Eye (tissue), 1 donor: ENCODE measurements at regions not wholly inside any gene's neighbourhood (a gene's known extent, or its start where the extent isn't known, plus 50 kb on each side); places are given as distances from the start of the nearest gene placed in this dataset.
"Not testable (repeated sequence)": the region's sequence is repeated elsewhere in the genome, so short reads cannot be mapped to it uniquely, and the experiment has no call there.

ENCODE experiments used
- DNase-seq: peaks from one replicate; pipeline ENCODE4 v3.0.0-alpha.2; 2015

GRCh38 chrX:117843749-117844148 is 272.9 kb downstream of the KLHL13 start:
- no peak for DNase-seq

GRCh38 chrX:117840645-117841044 is 276.0 kb downstream of the KLHL13 start:
- DNase-seq, result no peak

- DNase-seq, result no peak
Measured at GRCh38 chrX:117839544-117839943, 277.1 kb downstream of the KLHL13 start.

GRCh38 chrX:117838581-117839331 is 277.9 kb downstream of the KLHL13 start:
- DNase-seq, result no peak

GRCh38 chrX:117835034-117835433 is 281.6 kb downstream of the KLHL13 start:
- no peak for DNase-seq

GRCh38 chrX:117834076-117834475 is 282.5 kb downstream of the KLHL13 start:
- DNase-seq, result no peak

GRCh38 chrX:117821472-117821871 is 295.1 kb downstream of the KLHL13 start:
- not testable (repeated sequence) for DNase-seq

- DNase-seq, result no peak
Measured at GRCh38 chrX:117808426-117808825, 308.2 kb downstream of the KLHL13 start.

- DNase-seq, result no peak
Measured at GRCh38 chrX:117803463-117803862, 313.1 kb downstream of the KLHL13 start.

GRCh38 chrX:117788339-117788738 is 328.3 kb downstream of the KLHL13 start:
- no peak for DNase-seq

- DNase-seq, result no peak
Measured at GRCh38 chrX:117771384-117771783, 345.2 kb downstream of the KLHL13 start.

GRCh38 chrX:117768861-117769604 is 347.6 kb downstream of the KLHL13 start:
- no peak for DNase-seq

- no peak for DNase-seq
Measured at GRCh38 chrX:117765211-117765610, 351.4 kb downstream of the KLHL13 start.

GRCh38 chrX:117752745-117753144 is 363.9 kb downstream of the KLHL13 start:
- no peak for DNase-seq

GRCh38 chrX:117751155-117751554 is 365.5 kb downstream of the KLHL13 start:
- DNase-seq, result no peak

GRCh38 chrX:117744958-117745357 is 371.7 kb downstream of the KLHL13 start:
- DNase-seq, result no peak

GRCh38 chrX:117743469-117744251 is 372.9 kb downstream of the KLHL13 start:
- DNase-seq, result no peak

- DNase-seq, result no peak
Measured at GRCh38 chrX:117713411-117713810, 403.2 kb downstream of the KLHL13 start.

GRCh38 chrX:117711782-117712181 is 404.8 kb downstream of the KLHL13 start:
- DNase-seq, result peak; percentile 4

- peak; percentile 1 for DNase-seq
Measured at GRCh38 chrX:117707948-117708743, 408.5 kb downstream of the KLHL13 start.

GRCh38 chrX:117701050-117701449 is 415.6 kb downstream of the KLHL13 start:
- no peak for DNase-seq

GRCh38 chrX:117689956-117690355 is 426.7 kb downstream of the KLHL13 start:
- DNase-seq, result no peak

- DNase-seq, result peak; percentile 0
Measured at GRCh38 chrX:117680286-117680685, 436.3 kb downstream of the KLHL13 start.
